ENCODE measurements at regions not wholly inside any gene's neighbourhood (a gene's known extent, or its start where the extent isn't known, plus 50 kb on each side); places are given as distances from the start of the nearest gene placed in this dataset.

DNA sequence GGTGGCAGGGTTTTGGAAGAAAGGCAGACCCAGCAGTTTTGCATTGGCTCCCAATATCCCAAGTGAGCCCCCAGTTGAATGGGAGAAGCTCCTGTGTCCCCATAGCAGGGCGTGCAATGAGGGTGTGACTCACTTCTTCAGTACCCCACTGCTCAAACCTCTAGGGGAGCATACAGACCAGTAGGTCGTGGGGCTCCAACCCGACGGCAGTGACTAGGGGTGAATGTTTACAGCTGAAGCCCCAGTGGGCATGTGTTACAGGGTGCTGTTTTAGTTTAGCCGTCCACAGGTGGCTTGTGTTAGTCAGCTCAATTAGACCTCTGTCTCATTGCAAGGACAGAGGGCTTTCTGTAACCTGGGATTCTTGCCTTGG lies 564.5 kb upstream of the CNTN5 start:
- H3K4me1 ChIP-seq (ENCODE audit: control insufficient read depth in 2 of 2, insufficient read depth in 2 of 2, low read length in 2 of 2) = no peaks in the 10 kb centered on the region
- whole genome bisulfite sequencing (ENCODE audit: insufficient coverage) = 94% methylated on average over 5 of the region's 5 CpGs
- no peaks in the 10 kb centered on the region for H4K20me1 ChIP-seq (ENCODE audit: control insufficient read depth, insufficient read depth, low read length, poor library complexity, severe bottlenecking)
- H3K4me2 ChIP-seq (replicated peaks; ENCODE audit: low read depth, low read length, poor library complexity, severe bottlenecking) = no peak overlapping the region
- H3K9ac ChIP-seq (ENCODE audit: low read length) = no peak overlapping the region
- intact Hi-C loops (cut with micrococcal nuclease) = no loop called here
- POLR2A ChIA-PET = no interaction called here
- H3K36me3 ChIP-seq (replicated peaks in 1 of 2; ENCODE audit: control extremely low read depth in 1 of 2, control insufficient read depth in 1 of 2, extremely low read depth in 1 of 2, insufficient read depth in 2 of 2, low read length in 1 of 2) = no peaks in the 10 kb centered on the region
- DNase-seq = no peak
- H2AFZ ChIP-seq (ENCODE audit: insufficient read depth, low read depth, low read length, poor library complexity, severe bottlenecking) = no peak overlapping the region
- Mint-ChIP-seq H3K27me3 (no peaks in the 10 kb centered on the region), H3K9me3 (ENCODE audit: insufficient read depth) (no peaks in the 10 kb centered on the region), H3K27ac (no peak overlapping the region), H3K4me3 (no peak overlapping the region), H3K4me1 (no peaks in the 10 kb centered on the region)
- H3K27me3 ChIP-seq (replicated peaks in 1 of 4; ENCODE audit: control extremely low read depth in 1 of 4, control insufficient read depth in 3 of 4, insufficient read depth in 4 of 4, low read length in 3 of 4) = no peaks in the 10 kb centered on the region
- H3K27ac ChIP-seq (ENCODE audit: low read length in 2 of 2) = no peak overlapping the region
- ATAC-seq (ENCODE audit: low read depth) = no peak
- no peaks in the 10 kb centered on the region for H3K79me2 ChIP-seq (ENCODE audit: control insufficient read depth, insufficient read depth, low read length)
- H3K9me3 ChIP-seq (ENCODE audit: control extremely low read depth in 1 of 3, control insufficient read depth in 2 of 3, insufficient read depth in 1 of 3, low read length in 2 of 3) = peaks cover 0 to 18% (median 0%) of the 10 kb centered on the region in 3 donors
- CTCF ChIA-PET = no interaction called here
- no peak overlapping the region for H3K4me3 ChIP-seq (ENCODE audit: control extremely low read depth in 1 of 5, extremely low read depth in 1 of 5, insufficient read depth in 1 of 5, low read depth in 2 of 5, low read length in 4 of 5)
- TF ChIP-seq CTCF (IDR thresholded peaks at IDR 0.05) (no peak), EZH2 (IDR thresholded peaks at IDR 0.05; ENCODE audit: borderline replicate concordance, insufficient read depth, low read depth, low read length, poor library complexity, severe bottlenecking) (no peak)

DNA sequence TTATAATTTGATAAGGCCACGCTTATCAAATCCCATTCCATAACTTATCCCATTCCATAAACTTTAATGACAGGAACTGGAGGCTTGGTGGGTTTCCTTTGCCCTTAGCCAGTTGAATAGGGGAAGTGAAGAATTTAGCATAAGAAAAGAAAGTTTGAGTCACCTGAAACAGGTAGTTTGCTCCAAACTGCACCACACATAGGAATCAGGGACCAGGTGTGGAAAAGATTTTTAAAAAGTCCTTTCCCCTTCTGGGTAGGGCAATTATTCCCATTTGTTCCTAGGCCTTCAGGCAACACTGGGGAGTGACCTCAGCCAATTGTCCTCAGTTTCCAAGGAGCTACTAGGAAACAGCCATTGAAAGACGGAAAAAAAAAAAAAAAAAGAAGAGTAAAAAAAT lies 525.7 kb upstream of the CNTN5 start:
- Histone ChIP-seq H3K4me1 (ENCODE audit: control insufficient read depth in 2 of 2, insufficient read depth in 2 of 2, low read length in 2 of 2) (no peaks in the 10 kb centered on the region), H3K79me2 (ENCODE audit: control insufficient read depth, insufficient read depth, low read length) (no peaks in the 10 kb centered on the region), H4K20me1 (ENCODE audit: control insufficient read depth, insufficient read depth, low read length, poor library complexity, severe bottlenecking) (no peaks in the 10 kb centered on the region), H3K27ac (ENCODE audit: low read length in 2 of 2) (no peak overlapping the region), H3K27me3 (replicated peaks in 1 of 4; ENCODE audit: control extremely low read depth in 1 of 4, control insufficient read depth in 3 of 4, insufficient read depth in 4 of 4, low read length in 3 of 4) (no peaks in the 10 kb centered on the region), H2AFZ (ENCODE audit: insufficient read depth, low read depth, low read length, poor library complexity, severe bottlenecking) (no peak overlapping the region), H3K36me3 (replicated peaks in 1 of 2; ENCODE audit: control extremely low read depth in 1 of 2, control insufficient read depth in 1 of 2, extremely low read depth in 1 of 2, insufficient read depth in 2 of 2, low read length in 1 of 2) (no peaks in the 10 kb centered on the region), H3K4me2 (replicated peaks; ENCODE audit: low read depth, low read length, poor library complexity, severe bottlenecking) (no peak overlapping the region), H3K4me3 (ENCODE audit: control extremely low read depth in 1 of 5, extremely low read depth in 1 of 5, insufficient read depth in 1 of 5, low read depth in 2 of 5, low read length in 4 of 5) (no peak overlapping the region), H3K9ac (ENCODE audit: low read length) (no peak overlapping the region), H3K9me3 (ENCODE audit: control extremely low read depth in 1 of 3, control insufficient read depth in 2 of 3, insufficient read depth in 1 of 3, low read length in 2 of 3) (no peaks in the 10 kb centered on the region)
- no peaks in the 10 kb centered on the region for H3K4me1 Mint-ChIP-seq
- ChIA-PET CTCF (no interaction called here), POLR2A (no interaction called here)
- no peaks in the 10 kb centered on the region for H3K27me3 Mint-ChIP-seq
- H3K9me3 Mint-ChIP-seq (ENCODE audit: insufficient read depth) = peaks cover 11% of the 10 kb centered on the region
- 100% methylated on average over 1 of the region's 2 CpGs for WGBS (ENCODE audit: insufficient coverage)
- no peak overlapping the region for H3K27ac Mint-ChIP-seq
- TF ChIP-seq EZH2 (IDR thresholded peaks at IDR 0.05; ENCODE audit: borderline replicate concordance, insufficient read depth, low read depth, low read length, poor library complexity, severe bottlenecking) (no peak), CTCF (IDR thresholded peaks at IDR 0.05) (no peak)
- ATAC-seq (ENCODE audit: low read depth) (no peak), DNase-seq (no peak)
- intact Hi-C loops (cut with micrococcal nuclease) = no loop called here
- H3K4me3 Mint-ChIP-seq = no peak overlapping the region
